Testis (tissue), 2 donors: ENCODE measurements at regions not wholly inside any gene's neighbourhood (a gene's known extent, or its start where the extent isn't known, plus 50 kb on each side); places are given as distances from the start of the nearest gene placed in this dataset.
"Not testable (repeated sequence)": the region's sequence is repeated elsewhere in the genome, so short reads cannot be mapped to it uniquely, and the experiment has no call there.

Experiments
- DNase-seq: peaks from one replicate; pipeline ENCODE4 v3.0.0-alpha.2; 2019
- H3K27ac ChIP-seq, 2 donors: fragments of 200-600 bp; sonication (generic); one replicate each; pipeline ENCODE4 v1.5.1; 2019
- H3K27me3 ChIP-seq: fragments of 200-600 bp; sonication (generic); one replicate; pipeline ENCODE4 v1.5.1; 2019
- H3K36me3 ChIP-seq: fragments of 200-600 bp; sonication (generic); one replicate; pipeline ENCODE4 v1.5.1; 2017; ENCODE audit warnings: low read depth; ENCODE audit errors: missing control alignments
- H3K4me1 ChIP-seq: fragments of 200-600 bp; sonication (generic); one replicate; pipeline ENCODE4 v1.5.1; 2019
- H3K4me3 ChIP-seq, 2 donors: fragments of 200-600 bp; sonication (generic); one replicate each; pipeline ENCODE4 v1.5.1; 2017 to 2019
- H3K9me3 ChIP-seq: fragments of 200-600 bp; sonication (generic); one replicate; pipeline ENCODE4 v1.5.1; 2017
- POLR2A ChIP-seq: fragments of 450-650 bp; IDR thresholded peaks from one replicate; pipeline ENCODE4 v1.6.1; 2017; ENCODE audit warnings: antibody characterized with exemption, mild to moderate bottlenecking, moderate library complexity
- whole genome bisulfite sequencing, 2 donors: methylation state at CpG; one replicate each; pipeline ENCODE4 v1.1.5; 2018; 5-methylcytosine and 5-hydroxymethylcytosine counted together
- intact Hi-C: fragments of 100-400 bp; cut with DNase I; formaldehyde crosslinking; loops from one replicate; pipeline ENCODE4 v1.15.1; 2023; ENCODE audit warnings: low total_unique reads
- TF ChIP-seq, protein P1 (sequence below), 3 experiments: fragments of 450-650 bp in 2 of 3; fragments of 200-600 bp in 1 of 3; sonication (generic) in 1 of 3; IDR thresholded peaks; one replicate each; pipeline ENCODE4 v1.5.1; 2016 to 2019; ENCODE audit warnings: antibody characterized with exemption in 3 of 3, mild to moderate bottlenecking in 2 of 3, moderate library complexity in 1 of 3

DNA sequence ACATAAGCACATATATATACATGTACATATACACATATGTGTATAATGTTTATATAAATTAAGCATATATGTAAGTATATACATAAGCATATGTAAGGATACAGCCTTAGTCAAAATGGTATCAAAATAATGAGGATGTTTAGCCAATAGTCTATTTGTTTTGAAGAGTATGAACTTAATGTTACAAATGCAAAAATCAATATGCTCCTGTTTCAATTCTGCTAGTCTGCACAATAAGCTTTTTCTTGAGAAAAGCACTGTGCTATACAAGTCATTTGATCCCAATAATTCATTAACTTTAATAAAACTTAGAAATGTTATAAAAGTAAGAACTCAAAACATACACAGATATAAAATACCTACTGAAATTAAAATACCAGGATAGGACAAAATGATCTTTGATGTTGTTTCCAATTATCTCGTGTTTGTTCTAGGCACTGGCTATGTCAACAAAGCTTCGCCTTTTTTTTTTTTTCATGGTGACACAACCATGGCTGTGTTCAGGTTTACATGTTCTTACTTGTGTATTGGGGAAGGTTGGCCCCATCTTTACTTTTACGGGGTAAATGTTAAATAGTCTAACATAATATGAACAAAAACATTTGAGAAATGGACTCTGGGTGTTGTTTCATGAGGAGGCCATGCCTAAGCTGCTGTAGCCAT, 271.1 kb upstream of the CDH19 start:
- H3K9me3 ChIP-seq, result no peaks in the 10 kb centered on the region
- DNase-seq, result no peak
- WGBS, 2 donors, result 71 to 87% methylated on average over 3 of the region's 3 CpGs

DNA sequence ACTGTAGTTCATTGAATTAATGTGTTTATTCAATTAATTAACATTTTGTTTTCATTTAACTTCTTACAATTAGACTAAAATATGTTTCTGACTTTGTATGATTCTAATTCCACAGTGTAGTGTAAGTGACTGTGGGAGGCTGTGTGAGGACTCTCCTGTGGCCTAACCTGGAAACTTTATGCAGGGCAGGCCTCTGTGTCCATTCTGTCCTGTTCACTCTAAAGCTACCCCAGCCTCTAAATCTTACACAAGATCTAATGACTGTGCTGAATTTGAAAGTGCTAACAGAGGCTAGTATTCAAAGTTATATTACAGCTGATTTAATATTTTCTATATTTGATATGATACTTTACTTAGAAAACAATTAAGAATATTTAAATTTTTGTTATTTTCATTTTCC, 270.5 kb upstream of the CDH19 start:
- TF ChIP-seq, protein P1, sequence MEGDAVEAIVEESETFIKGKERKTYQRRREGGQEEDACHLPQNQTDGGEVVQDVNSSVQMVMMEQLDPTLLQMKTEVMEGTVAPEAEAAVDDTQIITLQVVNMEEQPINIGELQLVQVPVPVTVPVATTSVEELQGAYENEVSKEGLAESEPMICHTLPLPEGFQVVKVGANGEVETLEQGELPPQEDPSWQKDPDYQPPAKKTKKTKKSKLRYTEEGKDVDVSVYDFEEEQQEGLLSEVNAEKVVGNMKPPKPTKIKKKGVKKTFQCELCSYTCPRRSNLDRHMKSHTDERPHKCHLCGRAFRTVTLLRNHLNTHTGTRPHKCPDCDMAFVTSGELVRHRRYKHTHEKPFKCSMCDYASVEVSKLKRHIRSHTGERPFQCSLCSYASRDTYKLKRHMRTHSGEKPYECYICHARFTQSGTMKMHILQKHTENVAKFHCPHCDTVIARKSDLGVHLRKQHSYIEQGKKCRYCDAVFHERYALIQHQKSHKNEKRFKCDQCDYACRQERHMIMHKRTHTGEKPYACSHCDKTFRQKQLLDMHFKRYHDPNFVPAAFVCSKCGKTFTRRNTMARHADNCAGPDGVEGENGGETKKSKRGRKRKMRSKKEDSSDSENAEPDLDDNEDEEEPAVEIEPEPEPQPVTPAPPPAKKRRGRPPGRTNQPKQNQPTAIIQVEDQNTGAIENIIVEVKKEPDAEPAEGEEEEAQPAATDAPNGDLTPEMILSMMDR (IDR thresholded peaks at IDR 0.05), result no peak
- no peak for TF ChIP-seq POLR2A
- H3K4me3 ChIP-seq, result no peak overlapping the region
- no peaks in the 10 kb centered on the region for H3K4me1 ChIP-seq
- no peak overlapping the region for H3K27ac ChIP-seq
- no peak for DNase-seq
- H3K9me3 ChIP-seq, result no peaks in the 10 kb centered on the region
- H3K36me3 ChIP-seq, result no peaks in the 10 kb centered on the region
- no peaks in the 10 kb centered on the region for H3K27me3 ChIP-seq
- intact Hi-C loops, result no loop called here

More for the DNA sequence above, 271.1 kb upstream of the CDH19 start:
- Histone ChIP-seq H3K4me3 (no peak overlapping the region), H3K4me1 (no peaks in the 10 kb centered on the region), H3K27ac (no peak overlapping the region), H3K27me3 (no peaks in the 10 kb centered on the region), H3K36me3 (no peaks in the 10 kb centered on the region)
- intact Hi-C loops, result no loop called here
- TF ChIP-seq, protein P1 (IDR thresholded peaks at IDR 0.05), result no peak
- no peak for TF ChIP-seq POLR2A

DNA sequence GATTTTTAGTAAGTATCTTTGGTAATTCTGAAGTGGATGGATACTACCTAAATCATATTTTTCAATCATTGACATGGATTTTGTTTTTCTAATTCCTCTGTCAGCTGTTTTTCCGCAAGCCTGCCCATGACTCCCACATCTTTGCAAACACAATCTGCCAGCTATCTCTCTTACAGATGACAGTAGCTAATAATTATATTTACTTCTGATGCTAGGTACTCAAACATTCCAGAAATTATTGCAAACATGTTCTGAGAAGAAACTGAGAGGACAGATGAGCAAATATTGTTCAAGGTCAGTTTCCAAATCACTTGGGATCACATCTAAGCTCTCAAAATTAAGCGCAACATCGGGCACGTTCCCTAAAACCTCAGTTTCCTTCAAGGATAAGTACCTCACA, 270.0 kb upstream of the CDH19 start:
- no peak for TF ChIP-seq POLR2A
- TF ChIP-seq, protein P1 (IDR thresholded peaks at IDR 0.05), result no peak
- no peaks in the 10 kb centered on the region for H3K27me3 ChIP-seq
- no peak overlapping the region for H3K4me3 ChIP-seq
- H3K27ac ChIP-seq, result no peak overlapping the region
- H3K9me3 ChIP-seq, result no peaks in the 10 kb centered on the region
- DNase-seq, result no peak
- H3K36me3 ChIP-seq, result no peaks in the 10 kb centered on the region
- WGBS, 2 donors, result 53 to 58% methylated on average over 4 of the region's 4 CpGs
- intact Hi-C loops, result no loop called here
- no peaks in the 10 kb centered on the region for H3K4me1 ChIP-seq

DNA sequence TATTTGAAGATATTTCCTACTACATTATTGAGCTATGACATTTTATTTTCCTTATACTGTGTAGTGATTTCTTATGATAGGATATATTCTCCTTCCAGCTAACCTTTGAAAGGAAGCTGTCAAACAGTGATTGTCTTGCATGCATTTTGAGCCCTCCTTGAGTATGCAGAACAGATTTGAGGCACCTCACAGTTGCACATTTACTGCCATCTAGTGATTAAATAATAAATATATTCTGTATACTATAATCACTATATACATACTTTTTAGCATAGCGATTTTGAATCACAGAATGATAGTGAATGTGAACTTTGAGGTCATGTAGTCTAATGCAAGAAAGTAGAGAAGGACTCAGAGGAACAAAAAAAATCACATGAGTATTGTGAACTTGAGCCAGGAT, 268.4 kb upstream of the CDH19 start:
- Histone ChIP-seq H3K4me3 (no peak overlapping the region), H3K9me3 (no peaks in the 10 kb centered on the region), H3K27me3 (no peaks in the 10 kb centered on the region), H3K4me1 (no peaks in the 10 kb centered on the region), H3K27ac (no peak overlapping the region), H3K36me3 (no peaks in the 10 kb centered on the region)
- intact Hi-C loops, result no loop called here
- DNase-seq, result no peak
- TF ChIP-seq, protein P1 (IDR thresholded peaks at IDR 0.05), result no peak
- no peak for TF ChIP-seq POLR2A
- WGBS, 2 donors, result 10 to 13% methylated on average over 1 of the region's 1 CpG

DNA sequence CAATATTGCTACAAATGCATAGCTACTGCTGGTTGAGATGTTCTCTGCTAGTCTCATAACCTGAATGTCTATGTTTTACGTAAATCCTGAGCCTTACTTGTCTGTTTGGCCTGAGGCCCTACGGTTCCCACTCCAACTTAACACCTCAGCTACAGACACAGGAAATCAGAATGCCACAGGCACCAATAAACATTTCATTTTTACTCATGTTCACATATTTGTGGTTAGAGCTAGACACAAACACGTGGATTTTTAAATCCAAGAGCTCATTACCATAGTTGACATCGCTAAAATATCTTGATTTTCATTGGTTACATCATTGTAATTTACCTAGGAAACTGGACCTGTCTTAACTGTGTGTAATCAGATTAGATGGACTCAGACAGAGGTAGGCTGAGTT, 263.8 kb upstream of the CDH19 start:
- Histone ChIP-seq H3K4me1 (no peaks in the 10 kb centered on the region), H3K9me3 (no peaks in the 10 kb centered on the region), H3K36me3 (no peaks in the 10 kb centered on the region), H3K27me3 (no peaks in the 10 kb centered on the region), H3K4me3 (no peak overlapping the region), H3K27ac (no peak overlapping the region)
- 47 to 68% methylated on average over 4 of the region's 4 CpGs for WGBS, 2 donors
- TF ChIP-seq, protein P1 (IDR thresholded peaks at IDR 0.05), result no peak
- TF ChIP-seq POLR2A, result no peak
- DNase-seq, result no peak
- intact Hi-C loops, result no loop called here

DNA sequence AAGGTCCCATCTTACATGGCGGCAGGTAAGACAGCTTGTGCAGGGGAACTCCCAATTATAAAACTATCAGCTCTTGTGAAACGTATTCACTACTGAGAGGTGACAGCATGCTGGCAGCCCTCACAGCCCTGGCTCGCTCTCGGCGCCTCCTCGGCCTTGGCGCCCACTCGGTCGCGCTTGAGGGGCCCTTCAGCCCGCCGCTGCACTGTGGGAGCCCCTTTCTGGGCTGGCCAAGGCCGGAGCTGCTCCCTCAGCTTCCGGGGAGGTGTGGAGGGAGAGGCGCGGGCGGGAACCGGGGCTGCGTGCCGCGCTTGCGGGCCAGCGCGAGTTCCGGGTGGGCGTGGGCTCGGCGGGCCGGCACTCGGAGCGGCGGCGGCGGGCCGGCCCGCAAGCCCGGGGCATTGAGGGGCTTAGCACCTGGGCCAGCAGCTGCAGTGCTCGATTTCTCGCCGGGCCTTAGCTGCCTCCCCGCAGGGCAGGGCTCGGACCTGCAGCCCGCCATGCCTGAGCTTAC, 262.6 kb upstream of the CDH19 start:
- peak; percentile 15 for DNase-seq
- intact Hi-C loops, result not testable (repeated sequence)

More for the DNA sequence above, 262.6 kb upstream of the CDH19 start:
- not testable (repeated sequence) for H3K36me3 ChIP-seq, H3K27me3 ChIP-seq, H3K27ac ChIP-seq, H3K9me3 ChIP-seq, H3K4me1 ChIP-seq
- WGBS, 2 donors, result 75 to 79% methylated on average over 26 to 43 of the region's 43 CpGs
- H3K4me3 ChIP-seq, result peak overlapping the region; percentile 36 to 42
